Heart left ventricle (tissue), 16 donors: ENCODE measurements at regions not wholly inside any gene's neighbourhood (a gene's known extent, or its start where the extent isn't known, plus 50 kb on each side); places are given as distances from the start of the nearest gene placed in this dataset.
A peak's percentile ranks its signal among the peaks of the same experiment; 100 is the strongest.

Source experiments
- ATAC-seq, 4 donors: fragments of 200-7000 bp; cut with Tn5 transposase; one replicate each; pipeline ENCODE4 v1.9.1; 2020 to 2022; ENCODE audit warnings: moderate library complexity in 4 of 4, mild to moderate bottlenecking in 3 of 4, moderate number of reproducible peaks in 1 of 4
- DNase-seq, 5 donors: peaks; one replicate each; pipeline ENCODE4 v3.0.0-alpha.2; 2020
- H3K27ac ChIP-seq, 12 donors: fragments of 200-600 bp; sonication (generic) in 4 of 12; one replicate each; pipeline versions ENCODE4 v1.5.0 to v1.8.0; 2016 to 2022; ENCODE audit warnings: mild to moderate bottlenecking in 2 of 12
- H3K27me3 ChIP-seq, 9 donors: fragments of 200-600 bp; sonication (generic) in 2 of 9; one replicate each; pipeline versions ENCODE4 v1.5.1 to v1.8.0; 2016 to 2022; ENCODE audit warnings: mild to moderate bottlenecking in 3 of 9
- H3K36me3 ChIP-seq, 9 donors: fragments of 200-600 bp; sonication (generic) in 2 of 9; one replicate each; pipeline versions ENCODE4 v1.5.0 to v1.8.0; 2018 to 2022; ENCODE audit warnings: mild to moderate bottlenecking in 2 of 9
- H3K4me1 ChIP-seq, 12 donors: fragments of 200-600 bp; sonication (generic) in 4 of 12; one replicate each; pipeline versions ENCODE4 v1.5.0 to v1.8.0; 2016 to 2022; ENCODE audit warnings: mild to moderate bottlenecking in 3 of 12
- H3K4me3 ChIP-seq, 12 donors: fragments of 200-600 bp; sonication (generic) in 4 of 12; one replicate each; pipeline versions ENCODE4 v1.5.0 to v1.8.0; 2017 to 2022; ENCODE audit warnings: mild to moderate bottlenecking in 9 of 12, moderate library complexity in 4 of 12
- H3K9me3 ChIP-seq, 12 donors: fragments of 200-600 bp; sonication (generic) in 4 of 12; one replicate each; pipeline versions ENCODE4 v1.5.0 to v1.8.0; 2016 to 2022; ENCODE audit warnings: mild to moderate bottlenecking in 1 of 12
- POLR2A ChIP-seq, 2 donors: fragments of 450-650 bp; IDR thresholded peaks; one replicate each; pipeline ENCODE4 v1.6.1; 2017; ENCODE audit warnings: antibody characterized with exemption in 2 of 2, mild to moderate bottlenecking in 2 of 2, moderate library complexity in 2 of 2
- WGBS, 4 donors: extraction: QIAGEN DNeasy Blood & Tissue Kit in 2 of 4; methylation state at CpG; one replicate each; pipeline versions ENCODE4 v1.1.5 to v1.1.7; 2013 to 2018; 5-methylcytosine and 5-hydroxymethylcytosine counted together
- intact Hi-C, 10 donors: fragments of 100-400 bp; cut with DNase I; formaldehyde crosslinking; loops; one replicate each; pipeline versions ENCODE4 v1.11.1 to v1.14.2; 2022
- TF ChIP-seq, protein P1 (sequence below), 12 donors: fragments of 200-600 bp; sonication (generic) in 4 of 12; IDR thresholded peaks; one replicate each; pipeline versions ENCODE4 v1.5.0 to v1.8.0; 2018 to 2022; ENCODE audit warnings: antibody characterized with exemption in 12 of 12, mild to moderate bottlenecking in 5 of 12
- donor health status: ischemic (EF 13 %, LVEDD 7.1; RV severe dilation, severe dysfunction).
- donor health status: healthy with polysubstance abuse.
- donor health status: DM: no; HTN: yes; CAD: no.
- donor health status: DM: no; HTN: no; CAD: no.
- donor health status: ischemic (EF 25% LVEDD 6.9; RV normal size, moderate dysfunction).
- donor health status: ischemic (EF 25% LVEDD 5.7; RV mildly dilated, moderate dysfunction).
- donor health status: healthy.
- donor health status: DM: yes; HTN: yes; CAD: no.
- donor health status: ischemic (EF 35%, LVEDD 5.7; RV mildly dilated, moderate dysfunction).
- donor health status: nonischemic (EF 11% LVEDD 7.7; RV severe dilation, severe dysfunction).
- donor health status: DM: yes; HTN: yes; CAD: no.
- donor health status: PGD.
- donor health status: ischemic (EF 29% LVEDD 5.4; RV normal size, mild dysfunction).
- donor health status: nonischemic (EF 23%, LVEDD 6.1; RV moderate dilation, normal function).

DNA sequence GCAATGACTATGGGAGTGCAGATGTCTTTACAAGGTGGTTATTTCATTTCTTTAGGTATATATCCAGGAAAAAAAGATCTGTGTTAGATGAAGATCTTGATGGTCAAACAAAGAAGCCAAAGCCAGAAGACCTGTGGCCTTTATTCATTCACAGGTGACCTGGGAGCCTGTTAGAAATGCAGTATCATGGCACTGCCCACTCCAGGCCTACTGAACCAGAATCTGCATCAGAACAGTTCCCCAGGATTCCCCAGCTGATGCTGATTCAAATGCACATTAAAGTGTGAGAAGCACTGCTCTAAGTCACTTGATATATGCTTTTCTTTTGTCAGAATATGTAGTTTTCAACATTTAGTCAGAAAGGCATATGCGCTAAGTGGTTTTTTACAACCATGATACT lies 251.1 kb downstream of the IPMK start:
- Histone ChIP-seq H3K4me3 (no peak overlapping the region), H3K36me3 (no peaks in the 10 kb centered on the region), H3K4me1 (peaks cover 0 to 4% (median 0%) of the 10 kb centered on the region in 12 donors), H3K9me3 (peaks cover 0 to 3% (median 0%) of the 10 kb centered on the region in 12 donors), H3K27ac (no peak overlapping the region), H3K27me3 (peaks cover 0 to 5% (median 0%) of the 10 kb centered on the region in 9 donors)
- DNase-seq: no peak
- no peak for TF ChIP-seq POLR2A (IDR thresholded peaks at IDR 0.05)
- TF ChIP-seq, protein P1, sequence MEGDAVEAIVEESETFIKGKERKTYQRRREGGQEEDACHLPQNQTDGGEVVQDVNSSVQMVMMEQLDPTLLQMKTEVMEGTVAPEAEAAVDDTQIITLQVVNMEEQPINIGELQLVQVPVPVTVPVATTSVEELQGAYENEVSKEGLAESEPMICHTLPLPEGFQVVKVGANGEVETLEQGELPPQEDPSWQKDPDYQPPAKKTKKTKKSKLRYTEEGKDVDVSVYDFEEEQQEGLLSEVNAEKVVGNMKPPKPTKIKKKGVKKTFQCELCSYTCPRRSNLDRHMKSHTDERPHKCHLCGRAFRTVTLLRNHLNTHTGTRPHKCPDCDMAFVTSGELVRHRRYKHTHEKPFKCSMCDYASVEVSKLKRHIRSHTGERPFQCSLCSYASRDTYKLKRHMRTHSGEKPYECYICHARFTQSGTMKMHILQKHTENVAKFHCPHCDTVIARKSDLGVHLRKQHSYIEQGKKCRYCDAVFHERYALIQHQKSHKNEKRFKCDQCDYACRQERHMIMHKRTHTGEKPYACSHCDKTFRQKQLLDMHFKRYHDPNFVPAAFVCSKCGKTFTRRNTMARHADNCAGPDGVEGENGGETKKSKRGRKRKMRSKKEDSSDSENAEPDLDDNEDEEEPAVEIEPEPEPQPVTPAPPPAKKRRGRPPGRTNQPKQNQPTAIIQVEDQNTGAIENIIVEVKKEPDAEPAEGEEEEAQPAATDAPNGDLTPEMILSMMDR (IDR thresholded peaks at IDR 0.05): no peak
- no peak for ATAC-seq
- WGBS, 4 donors: 98 to 100% (median 98%) methylated on average over 1 of the region's 1 CpG
- intact Hi-C loops: loop anchor here in 1 of 10 donors (10.0 kb wide), 1 partner anchor 52 kb away; no protein-coding TSS in a partner anchor

- no peak overlapping the region for H3K27ac ChIP-seq
- H3K9me3 ChIP-seq: no peaks in the 10 kb centered on the region
- WGBS, 4 donors: 74 to 87% (median 78%) methylated on average over 1 of the region's 1 CpG
- H3K36me3 ChIP-seq: no peaks in the 10 kb centered on the region
- H3K4me1 ChIP-seq: peaks cover 0 to 4% (median 0%) of the 10 kb centered on the region in 12 donors
- TF ChIP-seq, protein P1 (IDR thresholded peaks at IDR 0.05): no peak
- TF ChIP-seq POLR2A (IDR thresholded peaks at IDR 0.05): no peak
- intact Hi-C loops: loop anchor here in 1 of 10 donors (10.0 kb wide), 1 partner anchor 50 kb away; no protein-coding TSS in a partner anchor
- no peak overlapping the region for H3K4me3 ChIP-seq
- DNase-seq (no peak), ATAC-seq (no peak)
- H3K27me3 ChIP-seq: no peaks in the 10 kb centered on the region
Measured at GRCh38 chr10:58014436-58014835, 253.3 kb downstream of the IPMK start.

GRCh38 chr10:58013406-58013805 lies 254.3 kb downstream of the IPMK start:
- Histone ChIP-seq H3K4me3 (no peak overlapping the region), H3K27me3 (no peaks in the 10 kb centered on the region), H3K27ac (peak overlapping the region in 2 of 12 donors; percentile 44), H3K4me1 (peaks cover 0 to 4% (median 0%) of the 10 kb centered on the region in 12 donors), H3K36me3 (no peaks in the 10 kb centered on the region), H3K9me3 (no peaks in the 10 kb centered on the region)
- ATAC-seq (peak; percentile 62 to 84 (median 76)), DNase-seq (peak in 1 of 5 donors; percentile 26)
- TF ChIP-seq, protein P1 (IDR thresholded peaks at IDR 0.05): no peak
- TF ChIP-seq POLR2A (IDR thresholded peaks at IDR 0.05): no peak
- intact Hi-C loops: loop anchor here in 1 of 10 donors (10.0 kb wide), 1 partner anchor 49 kb away; no protein-coding TSS in a partner anchor
- 37 to 52% (median 50%) methylated on average over 4 of the region's 4 CpGs for WGBS, 4 donors

DNA sequence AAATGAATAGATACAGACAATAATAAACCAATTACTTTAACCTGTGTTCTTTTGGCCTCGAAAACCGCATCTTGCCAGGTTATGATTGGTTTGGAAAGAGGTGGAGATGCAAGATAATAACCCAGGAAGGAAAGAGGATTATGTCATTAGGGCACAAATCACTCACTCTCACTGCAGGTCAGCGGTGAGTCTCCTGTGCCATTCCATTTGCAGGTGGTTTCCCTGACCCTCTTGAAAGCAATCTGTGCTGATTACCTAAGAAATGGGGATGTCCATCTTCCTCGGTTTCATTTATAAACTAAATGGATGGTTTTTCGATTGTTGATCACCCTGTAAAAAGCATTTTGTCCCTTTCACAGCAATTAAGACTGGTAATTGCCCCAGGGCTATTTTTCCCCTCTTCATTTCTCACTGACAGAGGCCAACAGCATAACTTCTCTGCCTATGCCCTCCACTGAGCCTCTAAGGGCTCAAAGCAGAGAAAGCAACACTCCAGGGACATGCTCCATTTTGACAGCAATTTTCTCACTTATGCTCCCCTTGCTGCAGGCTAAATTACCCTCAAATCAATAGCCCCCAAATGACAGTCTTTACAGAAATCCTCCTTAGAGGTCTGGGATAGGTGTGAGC lies 257.5 kb downstream of the IPMK start:
- intact Hi-C loops: loop anchor here in 1 of 10 donors (10.0 kb wide), 1 partner anchor 45 kb away; no protein-coding TSS in a partner anchor
- Histone ChIP-seq H3K27me3 (no peaks in the 10 kb centered on the region), H3K36me3 (no peaks in the 10 kb centered on the region), H3K27ac (no peak overlapping the region), H3K4me1 (peaks cover 0 to 4% (median 0%) of the 10 kb centered on the region in 12 donors), H3K4me3 (no peak overlapping the region), H3K9me3 (no peaks in the 10 kb centered on the region)
- no peak for DNase-seq
- TF ChIP-seq, protein P1 (IDR thresholded peaks at IDR 0.05): no peak
- no peak for TF ChIP-seq POLR2A (IDR thresholded peaks at IDR 0.05)
- WGBS, 4 donors: 71 to 76% (median 73%) methylated on average over 5 of the region's 5 CpGs
- no peak for ATAC-seq
